ENCODE measurements at regions not wholly inside any gene's neighbourhood (a gene's known extent, or its start where the extent isn't known, plus 50 kb on each side); places are given as distances from the start of the nearest gene placed in this dataset.

- Histone ChIP-seq H3K27me3 (ENCODE audit: control insufficient read depth in 2 of 2, insufficient read depth in 2 of 2, low read length in 2 of 2) (no peaks in the 10 kb centered on the region), H3K4me1 (ENCODE audit: control insufficient read depth in 2 of 2, insufficient read depth in 2 of 2, low read length in 2 of 2) (no peaks in the 10 kb centered on the region), H3K9me3 (ENCODE audit: control insufficient read depth in 2 of 3, low read length in 3 of 3) (no peaks in the 10 kb centered on the region), H3K27ac (ENCODE audit: low read depth, low read length) (no peak overlapping the region), H3K4me3 (ENCODE audit: low read length) (no peak overlapping the region), H3K36me3 (ENCODE audit: control insufficient read depth in 2 of 3, insufficient read depth in 3 of 3, low read length in 3 of 3) (no peaks in the 10 kb centered on the region)
- POLR2A ChIA-PET = no interaction called here
- no peak for DNase-seq
- Mint-ChIP-seq H3K36me3 (no peaks in the 10 kb centered on the region), H3K9me3 (peaks cover 0 to 9% (median 0%) of the 10 kb centered on the region in 11 donors), H3K4me1 (peaks cover 0 to 3% (median 0%) of the 10 kb centered on the region in 7 donors), H3K27me3 (peaks cover 0 to 26% (median 4%) of the 10 kb centered on the region in 5 donors), H3K27ac (no peak overlapping the region), H3K4me3 (no peak overlapping the region)
- intact Hi-C loops (cut with micrococcal nuclease) = no loop called here
- no peak for ATAC-seq
- CTCF ChIA-PET = no interaction called here
Observed at GRCh38 chr5:68449380-68449779, 233.8 kb downstream of the PIK3R1 start.

- ATAC-seq = no peak
- Mint-ChIP-seq H3K27ac (no peak overlapping the region), H3K4me3 (no peak overlapping the region), H3K9me3 (peaks cover 0 to 9% (median 0%) of the 10 kb centered on the region in 11 donors), H3K36me3 (no peaks in the 10 kb centered on the region), H3K4me1 (peaks cover 0 to 2% (median 0%) of the 10 kb centered on the region in 7 donors), H3K27me3 (peaks cover 0 to 28% (median 4%) of the 10 kb centered on the region in 5 donors)
- intact Hi-C loops (cut with micrococcal nuclease) = no loop called here
- no peaks in the 10 kb centered on the region for H3K4me1 ChIP-seq (ENCODE audit: control insufficient read depth in 2 of 2, insufficient read depth in 2 of 2, low read length in 2 of 2)
- H3K27ac ChIP-seq (ENCODE audit: low read depth, low read length) = no peak overlapping the region
- H3K27me3 ChIP-seq (ENCODE audit: control insufficient read depth in 2 of 2, insufficient read depth in 2 of 2, low read length in 2 of 2) = no peaks in the 10 kb centered on the region
- POLR2A ChIA-PET = no interaction called here
- no peak overlapping the region for H3K4me3 ChIP-seq (ENCODE audit: low read length)
- no peak for DNase-seq
- no peaks in the 10 kb centered on the region for H3K9me3 ChIP-seq (ENCODE audit: control insufficient read depth in 2 of 3, low read length in 3 of 3)
- CTCF ChIA-PET = interaction anchor here (0.7 kb wide), 1 partner anchor 92 kb away, joined by 3 read pairs; no protein-coding TSS in a partner anchor
- H3K36me3 ChIP-seq (ENCODE audit: control insufficient read depth in 2 of 3, insufficient read depth in 3 of 3, low read length in 3 of 3) = no peaks in the 10 kb centered on the region
Observed at GRCh38 chr5:68450245-68450852, 234.8 kb downstream of the PIK3R1 start.

DNA sequence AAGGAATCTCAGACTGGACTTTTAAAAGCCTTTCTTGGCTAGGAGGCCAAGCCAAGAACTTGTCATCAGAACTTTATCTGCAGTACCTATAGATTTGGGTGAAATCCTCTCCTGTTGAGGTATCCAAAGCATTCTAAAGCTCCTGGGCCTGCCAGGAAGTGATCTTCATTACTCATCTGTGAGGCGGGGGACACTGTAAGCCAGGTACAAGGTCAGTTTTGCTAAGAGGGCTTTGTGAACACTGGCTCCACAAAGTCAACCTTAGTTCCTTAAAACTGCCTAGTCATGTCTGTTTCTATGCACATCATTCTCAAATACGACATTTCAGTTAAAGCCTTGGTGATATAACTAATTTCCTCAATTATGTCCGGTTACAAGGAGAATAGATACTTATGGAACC lies 236.7 kb downstream of the PIK3R1 start:
- H3K27ac Mint-ChIP-seq = no peak overlapping the region
- Histone ChIP-seq H3K4me1 (ENCODE audit: control insufficient read depth in 2 of 2, insufficient read depth in 2 of 2, low read length in 2 of 2) (no peaks in the 10 kb centered on the region), H3K4me3 (ENCODE audit: low read length) (no peak overlapping the region), H3K36me3 (ENCODE audit: control insufficient read depth in 2 of 3, insufficient read depth in 3 of 3, low read length in 3 of 3) (no peaks in the 10 kb centered on the region), H3K9me3 (ENCODE audit: control insufficient read depth in 2 of 3, low read length in 3 of 3) (no peaks in the 10 kb centered on the region), H3K27ac (ENCODE audit: low read depth, low read length) (no peak overlapping the region), H3K27me3 (ENCODE audit: control insufficient read depth in 2 of 2, insufficient read depth in 2 of 2, low read length in 2 of 2) (no peaks in the 10 kb centered on the region)
- POLR2A ChIA-PET = interaction anchor here (1.0 kb wide), 1 partner anchor 16 kb away, joined by 3 read pairs; no protein-coding TSS in a partner anchor
- ATAC-seq (no peak), DNase-seq (no peak)
- intact Hi-C loops (cut with micrococcal nuclease) = no loop called here
- H3K4me3 Mint-ChIP-seq = no peak overlapping the region
- H3K27me3 Mint-ChIP-seq = peaks cover 0 to 28% (median 4%) of the 10 kb centered on the region in 5 donors
- CTCF ChIA-PET = interaction anchor here (0.7 kb wide), 1 partner anchor 166 kb away, joined by 3 read pairs; no protein-coding TSS in a partner anchor
- H3K4me1 Mint-ChIP-seq = peaks cover 0 to 2% (median 0%) of the 10 kb centered on the region in 7 donors
- H3K36me3 Mint-ChIP-seq = no peaks in the 10 kb centered on the region
- peaks cover 0 to 9% (median 0%) of the 10 kb centered on the region in 11 donors for H3K9me3 Mint-ChIP-seq

GRCh38 chr5:68454172-68454571 lies 238.6 kb downstream of the PIK3R1 start:
- ChIA-PET POLR2A (no interaction called here), CTCF (no interaction called here)
- Histone ChIP-seq H3K36me3 (ENCODE audit: control insufficient read depth in 2 of 3, insufficient read depth in 3 of 3, low read length in 3 of 3) (no peaks in the 10 kb centered on the region), H3K4me1 (ENCODE audit: control insufficient read depth in 2 of 2, insufficient read depth in 2 of 2, low read length in 2 of 2) (peaks cover 0 to 5% of the 10 kb centered on the region in 2 donors), H3K27ac (ENCODE audit: low read depth, low read length) (no peak overlapping the region), H3K27me3 (ENCODE audit: control insufficient read depth in 2 of 2, insufficient read depth in 2 of 2, low read length in 2 of 2) (no peaks in the 10 kb centered on the region), H3K4me3 (ENCODE audit: low read length) (no peak overlapping the region), H3K9me3 (ENCODE audit: control insufficient read depth in 2 of 3, low read length in 3 of 3) (no peaks in the 10 kb centered on the region)
- peaks cover 4 to 16% (median 13%) of the 10 kb centered on the region in 7 donors for H3K4me1 Mint-ChIP-seq
- no peak overlapping the region for H3K27ac Mint-ChIP-seq
- H3K4me3 Mint-ChIP-seq = no peak overlapping the region
- DNase-seq (no peak), ATAC-seq (no peak)
- peaks cover 0 to 25% (median 0%) of the 10 kb centered on the region in 5 donors for H3K27me3 Mint-ChIP-seq
- intact Hi-C loops (cut with micrococcal nuclease) = no loop called here
- H3K9me3 Mint-ChIP-seq = peaks cover 0 to 9% (median 0%) of the 10 kb centered on the region in 11 donors
- H3K36me3 Mint-ChIP-seq = no peaks in the 10 kb centered on the region

DNA sequence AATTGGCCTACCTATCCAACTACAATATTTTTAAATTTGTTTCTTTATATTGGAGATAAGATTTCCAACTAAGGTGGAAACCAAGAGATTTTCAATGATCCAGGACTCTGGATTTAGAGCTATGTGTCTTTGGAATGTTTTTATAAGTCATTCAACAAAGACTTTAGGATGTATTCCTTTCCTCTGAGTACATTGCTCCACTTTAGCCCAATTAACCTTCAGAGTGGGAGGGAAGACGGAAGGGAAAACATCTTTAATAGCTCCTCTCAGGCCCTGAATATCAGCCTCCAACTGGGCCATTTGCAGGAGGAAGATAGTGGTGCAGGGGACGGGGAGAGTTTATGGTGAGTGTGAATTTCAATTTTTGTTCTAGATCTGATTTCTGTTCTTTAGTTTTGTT lies 239.2 kb downstream of the PIK3R1 start:
- POLR2A ChIA-PET = no interaction called here
- no peaks in the 10 kb centered on the region for H3K27me3 ChIP-seq (ENCODE audit: control insufficient read depth in 2 of 2, insufficient read depth in 2 of 2, low read length in 2 of 2)
- Mint-ChIP-seq H3K9me3 (peaks cover 0 to 9% (median 0%) of the 10 kb centered on the region in 11 donors), H3K27ac (no peak overlapping the region), H3K4me3 (no peak overlapping the region), H3K27me3 (peaks cover 0 to 24% (median 0%) of the 10 kb centered on the region in 5 donors), H3K4me1 (peaks cover 4 to 17% (median 13%) of the 10 kb centered on the region in 7 donors), H3K36me3 (no peaks in the 10 kb centered on the region)
- H3K36me3 ChIP-seq (ENCODE audit: control insufficient read depth in 2 of 3, insufficient read depth in 3 of 3, low read length in 3 of 3) = no peaks in the 10 kb centered on the region
- no peaks in the 10 kb centered on the region for H3K9me3 ChIP-seq (ENCODE audit: control insufficient read depth in 2 of 3, low read length in 3 of 3)
- ATAC-seq = no peak
- CTCF ChIA-PET = interaction anchor here (0.6 kb wide), 1 partner anchor 156 kb away, joined by 4 read pairs; no protein-coding TSS in a partner anchor
- H3K27ac ChIP-seq (ENCODE audit: low read depth, low read length) = no peak overlapping the region
- intact Hi-C loops (cut with micrococcal nuclease) = no loop called here
- H3K4me1 ChIP-seq (ENCODE audit: control insufficient read depth in 2 of 2, insufficient read depth in 2 of 2, low read length in 2 of 2) = peaks cover 0 to 5% of the 10 kb centered on the region in 2 donors
- H3K4me3 ChIP-seq (ENCODE audit: low read length) = no peak overlapping the region
- DNase-seq = no peak

GRCh38 chr5:68455216-68455615 lies 239.7 kb downstream of the PIK3R1 start:
- DNase-seq = no peak
- intact Hi-C loops (cut with micrococcal nuclease) = no loop called here
- POLR2A ChIA-PET = no interaction called here

More at GRCh38 chr5:68455216-68455615, 239.7 kb downstream of the PIK3R1 start:
- Mint-ChIP-seq H3K27ac (no peak overlapping the region), H3K9me3 (peaks cover 0 to 9% (median 0%) of the 10 kb centered on the region in 11 donors), H3K4me3 (no peak overlapping the region), H3K4me1 (peaks cover 4 to 21% (median 13%) of the 10 kb centered on the region in 7 donors), H3K27me3 (peaks cover 0 to 23% (median 0%) of the 10 kb centered on the region in 5 donors), H3K36me3 (no peaks in the 10 kb centered on the region)
- Histone ChIP-seq H3K4me1 (ENCODE audit: control insufficient read depth in 2 of 2, insufficient read depth in 2 of 2, low read length in 2 of 2) (peaks cover 0 to 5% of the 10 kb centered on the region in 2 donors), H3K27me3 (ENCODE audit: control insufficient read depth in 2 of 2, insufficient read depth in 2 of 2, low read length in 2 of 2) (no peaks in the 10 kb centered on the region), H3K9me3 (ENCODE audit: control insufficient read depth in 2 of 3, low read length in 3 of 3) (no peaks in the 10 kb centered on the region), H3K4me3 (ENCODE audit: low read length) (no peak overlapping the region), H3K36me3 (ENCODE audit: control insufficient read depth in 2 of 3, insufficient read depth in 3 of 3, low read length in 3 of 3) (no peaks in the 10 kb centered on the region), H3K27ac (ENCODE audit: low read depth, low read length) (no peak overlapping the region)
- CTCF ChIA-PET = interaction anchor here (0.6 kb wide), 1 partner anchor 156 kb away, joined by 4 read pairs; no protein-coding TSS in a partner anchor
- ATAC-seq = no peak

Data from naive thymus-derived CD4-positive, alpha-beta T cell (primary cell).